Mucosa of descending colon (tissue), 3 donors: ENCODE measurements at regions not wholly inside any gene's neighbourhood (a gene's known extent, or its start where the extent isn't known, plus 50 kb on each side); places are given as distances from the start of the nearest gene placed in this dataset.

Experiments used
- ATAC-seq: fragments of 200-7000 bp; cut with Tn5 transposase; one replicate; pipeline ENCODE4 v1.9.1; 2020; ENCODE audit warnings: mild to moderate bottlenecking, moderate library complexity
- DNase-seq, 3 donors: peaks; one replicate each; pipeline ENCODE4 v3.0.0-alpha.2; 2020
- H3K36me3 ChIP-seq: fragments of 200-600 bp; one replicate; pipeline ENCODE4 v1.8.0; 2021; ENCODE audit warnings: low read depth, mild to moderate bottlenecking
- H3K4me1 ChIP-seq: fragments of 200-600 bp; one replicate; pipeline ENCODE4 v1.8.0; 2021; ENCODE audit warnings: low read depth, mild to moderate bottlenecking
- H3K4me3 ChIP-seq: fragments of 200-600 bp; one replicate; pipeline ENCODE4 v1.8.0; 2021; ENCODE audit warnings: mild to moderate bottlenecking
- H3K9me3 ChIP-seq: fragments of 200-600 bp; one replicate; pipeline ENCODE4 v1.8.0; 2021; ENCODE audit warnings: mild to moderate bottlenecking
- CTCF ChIP-seq: fragments of 200-600 bp; IDR thresholded peaks from one replicate; pipeline ENCODE4 v1.8.0; 2022; ENCODE audit warnings: antibody characterized with exemption, mild to moderate bottlenecking
- intact Hi-C, 2 donors: fragments of 100-400 bp; cut with DNase I in 1 of 2; cut with micrococcal nuclease in 1 of 2; formaldehyde crosslinking; loops; one replicate each; pipeline versions ENCODE4 v1.11.0 to v1.11.1; 2022; cut with DNase I, micrococcal nuclease
- donor health status: DM: no; HTN: no; CAD: no; lungs with moderate emphysema.
- donor health status: DM: no; HTN: no; CAD: no.
- donor health status: DM: no; HTN: yes; CAD: no.

GRCh38 chr17:77379065-77379428, 238.3 kb downstream of the SEC14L1 start:
- no peak for TF ChIP-seq CTCF
- no peaks in the 10 kb centered on the region for H3K9me3 ChIP-seq
- ATAC-seq (no peak), DNase-seq (no peak)
- H3K4me3 ChIP-seq: no peak overlapping the region
- H3K4me1 ChIP-seq: peaks cover 36% of the 10 kb centered on the region
- H3K36me3 ChIP-seq: no peaks in the 10 kb centered on the region
- intact Hi-C loops: no loop called here

- no peak for ATAC-seq
- Histone ChIP-seq H3K9me3 (no peaks in the 10 kb centered on the region), H3K4me3 (no peak overlapping the region), H3K4me1 (peaks cover 35% of the 10 kb centered on the region), H3K36me3 (no peaks in the 10 kb centered on the region)
- DNase-seq: no peak
- intact Hi-C loops: no loop called here
- no peak for TF ChIP-seq CTCF
Observed at GRCh38 chr17:77379832-77380231, 239.1 kb downstream of the SEC14L1 start.

- intact Hi-C loops: no loop called here
- H3K4me1 ChIP-seq: peaks cover 32% of the 10 kb centered on the region
- TF ChIP-seq CTCF: no peak
- H3K9me3 ChIP-seq: no peaks in the 10 kb centered on the region
- ATAC-seq (no peak), DNase-seq (no peak)
- no peaks in the 10 kb centered on the region for H3K36me3 ChIP-seq
- no peak overlapping the region for H3K4me3 ChIP-seq
Observed at GRCh38 chr17:77380395-77381184, 239.8 kb downstream of the SEC14L1 start.

GRCh38 chr17:77381185-77381700, 240.5 kb downstream of the SEC14L1 start:
- H3K4me1 ChIP-seq: peaks cover 34% of the 10 kb centered on the region
- ATAC-seq: no peak
- H3K36me3 ChIP-seq: no peaks in the 10 kb centered on the region
- no peaks in the 10 kb centered on the region for H3K9me3 ChIP-seq
- H3K4me3 ChIP-seq: no peak overlapping the region
- no peak for TF ChIP-seq CTCF
- DNase-seq: no peak
- intact Hi-C loops: no loop called here

GRCh38 chr17:77381731-77382130, 241.0 kb downstream of the SEC14L1 start:
- no peak overlapping the region for H3K4me3 ChIP-seq
- H3K4me1 ChIP-seq: peaks cover 36% of the 10 kb centered on the region
- H3K9me3 ChIP-seq: no peaks in the 10 kb centered on the region
- no peak for TF ChIP-seq CTCF
- ATAC-seq (no peak), DNase-seq (no peak)
- intact Hi-C loops: no loop called here
- H3K36me3 ChIP-seq: no peaks in the 10 kb centered on the region
